HepG2 (cell line): ENCODE measurements at regions not wholly inside any gene's neighbourhood (a gene's known extent, or its start where the extent isn't known, plus 50 kb on each side); places are given as distances from the start of the nearest gene placed in this dataset.

ENCODE experiments used
- ATAC-seq: fragments of 200-7000 bp; cut with Tn5 transposase; 3 replicates; pipeline ENCODE4 v1.9.1; 2020; ENCODE audit warnings: mild to moderate bottlenecking, moderate library complexity
- BruUV-seq: library from RNA; stranded (reverse); fragments of 400-500 nt; replicated peaks from 2 replicates; lab custom pipeline; 2021; lab: Mats Ljungman, UMichigan
- CTCF ChIA-PET: fragments of 300-600 bp; formaldehyde crosslinking; extraction: SDS; loops from one replicate; lab custom pipeline; 2021; ENCODE audit warnings: low total read pairs, inconsistent platforms, low intra/inter-chr PET ratio; lab: Yijun Ruan, JAX
- POLR2A ChIA-PET: fragments of 350-600 bp; sonication (Branson Sonifier 250); formaldehyde crosslinking; loops from one replicate; lab custom pipeline; 2020; ENCODE audit warnings: antibody characterized with exemption, inconsistent platforms; lab: Yijun Ruan, JAX
- DNase-seq: peaks from one replicate; pipeline ENCODE4 v3.0.0-alpha.2; 2015; ENCODE audit warnings: low spot score
- FAIRE-seq: peaks from 3 replicates; lab custom pipeline; 2011; peaks lifted over from hg19 to GRCh38; lab: Jason Lieb, UNC
- H2AFZ ChIP-seq: one replicate; pipeline ENCODE4 v1.6.1; 2011; ENCODE audit warnings: low read length, inconsistent platforms
- H3K27ac ChIP-seq: fragments of 300-600 bp; 3 replicates; pipeline ENCODE4 v1.8.0; 2011; ENCODE audit warnings: mixed run types, mild to moderate bottlenecking, mixed read lengths, low read length, inconsistent platforms; ENCODE audit not compliant: insufficient read depth; ENCODE audit errors: extremely low read length
- H3K27me3 ChIP-seq, 2 experiments: fragments of 200-600 bp in 1 of 2; 2 replicates in 1 of 2; 3 replicates in 1 of 2; pipeline versions ENCODE4 v1.6.0 to v1.8.0; 2011; ENCODE audit warnings: low read length in 2 of 2, mild to moderate bottlenecking in 2 of 2, moderate library complexity in 2 of 2, inconsistent platforms in 1 of 2; ENCODE audit not compliant: insufficient read depth in 2 of 2, control insufficient read depth in 1 of 2
- H3K36me3 ChIP-seq, 2 experiments: fragments of 200-600 bp in 1 of 2; replicated peaks in 1 of 2; 2 replicates in 1 of 2; 3 replicates in 1 of 2; pipeline versions ENCODE4 v1.5.1 to v1.8.0; 2011; ENCODE audit warnings: low read length in 2 of 2, inconsistent platforms in 1 of 2; ENCODE audit not compliant: insufficient read depth in 2 of 2, control insufficient read depth in 1 of 2
- H3K4me1 ChIP-seq: 2 replicates; pipeline ENCODE4 v1.5.1; 2012; ENCODE audit warnings: low read length, inconsistent platforms; ENCODE audit not compliant: insufficient read depth
- H3K4me2 ChIP-seq: 2 replicates; pipeline ENCODE4 v1.6.0; 2011; ENCODE audit warnings: low read depth, low read length, inconsistent platforms
- H3K4me3 ChIP-seq, 3 experiments: fragments of 200-600 bp in 1 of 3; sonication (generic), shearing (Covaris generic) in 1 of 3; replicated peaks in 1 of 3; 2 replicates each; pipeline ENCODE4 v1.5.1; 2011 to 2016; ENCODE audit warnings: low read length in 3 of 3, inconsistent platforms in 2 of 3, low read depth in 2 of 3, mild to moderate bottlenecking in 2 of 3, control low read depth in 1 of 3, mixed read lengths in 1 of 3; ENCODE audit not compliant: insufficient read depth in 1 of 3
- H3K79me2 ChIP-seq: one replicate; pipeline ENCODE4 v1.6.1; 2011; ENCODE audit warnings: low read length, inconsistent platforms; ENCODE audit not compliant: insufficient read depth
- H3K9ac ChIP-seq: 2 replicates; pipeline ENCODE4 v1.6.0; 2011; ENCODE audit warnings: mild to moderate bottlenecking, low read depth, low read length, inconsistent platforms; ENCODE audit not compliant: insufficient read depth
- H3K9me3 ChIP-seq: 2 replicates; pipeline ENCODE4 v1.5.1; 2012; ENCODE audit warnings: mild to moderate bottlenecking, low read length
- H4K20me1 ChIP-seq: 2 replicates; pipeline ENCODE4 v1.6.0; 2011; ENCODE audit warnings: inconsistent platforms, mild to moderate bottlenecking, low read length, moderate library complexity; ENCODE audit not compliant: insufficient read depth
- ARID3A ChIP-seq: IDR thresholded peaks from 2 replicates; pipeline ENCODE4 v1.6.1; 2012; ENCODE audit warnings: low read depth, low read length, improper control_type of control experiment
- HES4 ChIP-seq: sonication (generic); formaldehyde crosslinking; IDR thresholded peaks from 2 replicates; pipeline ENCODE4 v1.9.0; 2021; ENCODE audit warnings: mild to moderate bottlenecking, missing genetic modification reagents, borderline replicate concordance
- KDM1A ChIP-seq: IDR thresholded peaks from 2 replicates; pipeline ENCODE4 v1.6.1; 2016; ENCODE audit warnings: missing compliant biosample characterization
- KDM5B ChIP-seq: sonication (generic); formaldehyde crosslinking; IDR thresholded peaks from 2 replicates; pipeline ENCODE4 v1.4.0; 2020; ENCODE audit warnings: missing genetic modification reagents, mild to moderate bottlenecking, borderline replicate concordance
- MEF2D ChIP-seq: sonication (generic); formaldehyde crosslinking; IDR thresholded peaks from 2 replicates; pipeline ENCODE4 v1.5.1; 2020; ENCODE audit warnings: mild to moderate bottlenecking, missing genetic modification reagents
- NCOA2 ChIP-seq: sonication (generic); formaldehyde crosslinking; IDR thresholded peaks from 2 replicates; pipeline ENCODE4 v1.8.0; 2022; ENCODE audit warnings: inconsistent platforms
- NCOR1 ChIP-seq: fragments of 200-600 bp; sonication (generic); IDR thresholded peaks from 2 replicates; pipeline ENCODE4 v1.7.0; 2017; ENCODE audit warnings: antibody characterized with exemption, low read length, borderline replicate concordance
- PLSCR1 ChIP-seq: sonication (generic); formaldehyde crosslinking; IDR thresholded peaks from 2 replicates; pipeline ENCODE4 v1.5.0; 2020; ENCODE audit warnings: missing genetic modification reagents, mild to moderate bottlenecking, borderline replicate concordance
- RBM22 ChIP-seq: fragments of 200-400 bp; formaldehyde crosslinking; optimal IDR thresholded peaks from 2 replicates; pipeline ENCODE3; 2017; ENCODE audit warnings: mild to moderate bottlenecking, low read length, moderate library complexity
- RXRA ChIP-seq: sonication (generic); formaldehyde crosslinking; IDR thresholded peaks from 2 replicates; pipeline ENCODE4 v1.5.1; 2020; ENCODE audit warnings: missing genetic modification reagents
- SMAD1 ChIP-seq: sonication (generic); formaldehyde crosslinking; IDR thresholded peaks from 2 replicates; pipeline ENCODE4 v1.4.0; 2020; ENCODE audit warnings: missing genetic modification reagents, low read depth, mild to moderate bottlenecking, borderline replicate concordance
- SP4 ChIP-seq: sonication (generic); formaldehyde crosslinking; IDR thresholded peaks from 2 replicates; pipeline ENCODE4 v1.8.1; 2023; ENCODE audit warnings: mild to moderate bottlenecking, missing genetic modification reagents
- ZC3H4 ChIP-seq: sonication (generic); formaldehyde crosslinking; IDR thresholded peaks from 2 replicates; pipeline ENCODE4 v1.4.0; 2020; ENCODE audit warnings: missing genetic modification reagents, borderline replicate concordance
- ZNF124 ChIP-seq: sonication (generic); formaldehyde crosslinking; IDR thresholded peaks from 2 replicates; pipeline ENCODE4 v1.4.0; 2020; ENCODE audit warnings: missing genetic modification reagents
- ZNF253 ChIP-seq: sonication (generic); formaldehyde crosslinking; IDR thresholded peaks from 2 replicates; pipeline ENCODE4 v1.8.0; 2022; ENCODE audit warnings: mild to moderate bottlenecking, missing genetic modification reagents, borderline replicate concordance
- ZNF567 ChIP-seq: sonication (generic); formaldehyde crosslinking; IDR thresholded peaks from 2 replicates; pipeline ENCODE4 v1.8.1; 2023; ENCODE audit warnings: mild to moderate bottlenecking, missing genetic modification reagents, borderline replicate concordance
- ZNF773 ChIP-seq: sonication (generic); formaldehyde crosslinking; IDR thresholded peaks from 2 replicates; pipeline ENCODE4 v1.4.0; 2020; ENCODE audit warnings: missing genetic modification reagents, borderline replicate concordance
- ZNF775 ChIP-seq: sonication (generic); formaldehyde crosslinking; IDR thresholded peaks from 2 replicates; pipeline ENCODE4 v1.4.0; 2020; ENCODE audit warnings: missing genetic modification reagents, mild to moderate bottlenecking, moderate library complexity, borderline replicate concordance
- WGBS: methylation state at CpG from one replicate; pipeline ENCODE4 v1.1.6; 2017; ENCODE audit warnings: low lambda C conversion rate; 5-methylcytosine and 5-hydroxymethylcytosine counted together
- in situ Hi-C: cut with HindIII; loops from 2 replicates; pipeline ENCODE4 v1.10.0; 2017; ENCODE audit warnings: low pct_unique_long_range_greater_than_20kb; ENCODE audit not compliant: extremely low pct_ligation_motif_present
- intact Hi-C: fragments of 100-400 bp; cut with micrococcal nuclease; formaldehyde crosslinking; loops from one replicate; pipeline ENCODE4 v1.10.0; 2022; ENCODE audit not compliant: unreplicated experiment

GRCh38 chr6:16964553-16965499 lies 137.0 kb upstream of the STMND1 start (continued):
- TF ChIP-seq ZNF567 (CRISPR knock-in tag) (no peak), RXRA (CRISPR knock-in tag) (0 out of 2 replicates have a peak, but pooled peaks have one; percentile 54), MEF2D (no peak), ZC3H4 (CRISPR knock-in tag) (no peak)

- ChIA-PET POLR2A (no interaction called here), CTCF (no interaction called here)
- in situ Hi-C loops: loop anchor here (5.0 to 25.0 kb wide), 3 partner anchors 194 to 624 kb away; no protein-coding TSS in a partner anchor
- ATAC-seq (no peak), FAIRE-seq (no peak), DNase-seq (no peak)
- H3K27me3 ChIP-seq: peaks cover 0 to 21% of the 10 kb centered on the region in 2 experiments; a peak in 2 of 5 replicates
- intact Hi-C loops: no loop called here
- no peaks in the 10 kb centered on the region for H3K79me2 ChIP-seq
- no TSS peak for BruUV-seq
- H3K4me2 ChIP-seq: no peak overlapping the region
- H3K27ac ChIP-seq: no peak overlapping the region
- no peaks in the 10 kb centered on the region for H4K20me1 ChIP-seq
- H3K9ac ChIP-seq: no peak overlapping the region
- H2AFZ ChIP-seq: no peak overlapping the region
- H3K9me3 ChIP-seq: no peaks in the 10 kb centered on the region
- H3K4me1 ChIP-seq: peaks cover 6% of the 10 kb centered on the region
- H3K36me3 ChIP-seq: no peaks in the 10 kb centered on the region
- no peak overlapping the region for H3K4me3 ChIP-seq
- WGBS: 19% methylated on average over 1 of the region's 1 CpG
- no peak for TF ChIP-seq ZNF773 (CRISPR knock-in tag)
- no peak for TF ChIP-seq ZNF253 (CRISPR knock-in tag)
- no peak for TF ChIP-seq ARID3A
- no peak for TF ChIP-seq HES4 (CRISPR knock-in tag)
- no peak for TF ChIP-seq NCOA2 (CRISPR knock-in tag)
- no peak for TF ChIP-seq ZNF775 (CRISPR knock-in tag)
- TF ChIP-seq SMAD1 (CRISPR knock-in tag): no peak
- TF ChIP-seq PLSCR1: no peak
- no peak for TF ChIP-seq ZNF124 (CRISPR knock-in tag)
- no peak for TF ChIP-seq KDM1A
- TF ChIP-seq RBM22: no peak
- no peak for TF ChIP-seq NCOR1
- TF ChIP-seq KDM5B (CRISPR knock-in tag): no peak
- TF ChIP-seq SP4 (CRISPR knock-in tag): no peak
Measured at GRCh38 chr6:16961577-16961976, 140.3 kb upstream of the STMND1 start.
